H1 (cell line): ENCODE measurements at regions not wholly inside any gene's neighbourhood (a gene's known extent, or its start where the extent isn't known, plus 50 kb on each side); places are given as distances from the start of the nearest gene placed in this dataset.

Experiments used
- CTCF ChIA-PET: fragments of 300-600 bp; sonication (Branson Sonifier 250); formaldehyde crosslinking; loops from one replicate; lab custom pipeline; 2021; ENCODE audit not compliant: partially characterized antibody; lab: Charles Lee
- POLR2A ChIA-PET: fragments of 300-600 bp; sonication (Branson Sonifier 250); formaldehyde crosslinking; loops from one replicate; lab custom pipeline; 2021; ENCODE audit warnings: inconsistent platforms; ENCODE audit not compliant: partially characterized antibody; lab: Charles Lee
- DNase-seq, 2 experiments: peaks; one replicate each; pipeline versions ENCODE4 v3.0.0 to v3.0.0-alpha.2; 2010 to 2022; ENCODE audit warnings: low spot score in 2 of 2, low read depth in 1 of 2, mixed read lengths in 1 of 2
- FAIRE-seq: peaks from 2 replicates; lab custom pipeline; 2011; peaks lifted over from hg19 to GRCh38; lab: Jason Lieb, UNC
- H2AFZ ChIP-seq: 2 replicates; pipeline ENCODE4 v1.8.1; 2012; ENCODE audit warnings: low read length, inconsistent platforms
- H2AK5ac ChIP-seq: 2 replicates; pipeline ENCODE4 v1.6.1; 2013; ENCODE audit warnings: low read depth, low read length
- H2BK120ac ChIP-seq: replicated peaks from 2 replicates; pipeline ENCODE3; 2013; ENCODE audit warnings: low read depth, low read length, inconsistent platforms
- H2BK12ac ChIP-seq: 2 replicates; pipeline ENCODE4 v1.6.1; 2013; ENCODE audit warnings: low read depth, low read length
- H2BK15ac ChIP-seq: 2 replicates; pipeline ENCODE4 v1.6.1; 2013; ENCODE audit warnings: low read length
- H2BK20ac ChIP-seq: 2 replicates; pipeline ENCODE4 v1.6.1; 2013; ENCODE audit warnings: low read length
- H2BK5ac ChIP-seq: 2 replicates; pipeline ENCODE4 v1.6.1; 2013; ENCODE audit warnings: low read depth, low read length
- H3K14ac ChIP-seq: 2 replicates; pipeline ENCODE4 v1.6.1; 2013; ENCODE audit warnings: inconsistent platforms; ENCODE audit not compliant: insufficient read length
- H3K18ac ChIP-seq: 2 replicates; pipeline ENCODE4 v1.6.1; 2013; ENCODE audit warnings: low read length; ENCODE audit errors: extremely low read depth
- H3K23ac ChIP-seq: 2 replicates; pipeline ENCODE4 v1.6.1; 2013; ENCODE audit warnings: inconsistent platforms; ENCODE audit not compliant: insufficient read length
- H3K23me2 ChIP-seq: 2 replicates; pipeline ENCODE4 v1.6.1; 2013; ENCODE audit warnings: low read depth, low read length
- H3K27ac ChIP-seq: 2 replicates; pipeline ENCODE4 v1.6.1; 2011; ENCODE audit warnings: low read depth, low read length, inconsistent platforms
- H3K27me3 ChIP-seq, 4 experiments: replicated peaks in 1 of 4; 1 replicate in 1 of 4; 2 replicates in 3 of 4; pipeline versions ENCODE4 v1.6.1 to v1.8.1; 2011 to 2013; ENCODE audit warnings: low read length in 3 of 4, mild to moderate bottlenecking in 3 of 4, inconsistent platforms in 2 of 4, mixed read lengths in 2 of 4, moderate library complexity in 1 of 4; ENCODE audit not compliant: control insufficient read depth in 3 of 4, insufficient read depth in 3 of 4; ENCODE audit errors: extremely low read depth in 1 of 4
- H3K36me3 ChIP-seq, 4 experiments: 2 replicates each; pipeline versions ENCODE4 v1.6.1 to v1.8.1; 2011 to 2013; ENCODE audit warnings: mild to moderate bottlenecking in 4 of 4, low read length in 3 of 4, moderate library complexity in 2 of 4, control low read depth in 1 of 4, inconsistent platforms in 1 of 4; ENCODE audit not compliant: insufficient read depth in 4 of 4, control insufficient read depth in 2 of 4
- H3K4ac ChIP-seq: replicated peaks from 2 replicates; pipeline ENCODE3; 2013; ENCODE audit warnings: low read length, low read depth, mixed read lengths, inconsistent platforms; ENCODE audit not compliant: insufficient read length
- H3K4me1 ChIP-seq, 4 experiments: replicated peaks in 1 of 4; 1 replicate in 1 of 4; 2 replicates in 3 of 4; pipeline versions ENCODE4 v1.6.1 to v1.8.1; 2011 to 2013; ENCODE audit warnings: low read length in 3 of 4, inconsistent platforms in 2 of 4, mixed read lengths in 1 of 4; ENCODE audit not compliant: insufficient read depth in 4 of 4, control insufficient read depth in 3 of 4
- H3K4me2 ChIP-seq, 2 experiments: 2 replicates each; pipeline versions ENCODE4 v1.6.1 to v1.8.1; 2011 to 2013; ENCODE audit warnings: low read depth in 2 of 2, low read length in 2 of 2, control low read depth in 1 of 2, inconsistent platforms in 1 of 2, mild to moderate bottlenecking in 1 of 2; ENCODE audit not compliant: insufficient read depth in 1 of 2
- H3K4me3 ChIP-seq, 4 experiments: fragments of 200-600, 300-600 bp in 1 of 4; sonication (generic), shearing (Covaris generic), sonication (Bioruptor Twin) in 1 of 4; 2 replicates each; pipeline versions ENCODE4 v1.5.1 to v1.8.1; 2011 to 2016; ENCODE audit warnings: low read length in 4 of 4, low read depth in 3 of 4, control low read depth in 2 of 4, inconsistent platforms in 2 of 4, mild to moderate bottlenecking in 2 of 4, mixed read lengths in 1 of 4, moderate library complexity in 1 of 4; ENCODE audit not compliant: insufficient read depth in 2 of 4; ENCODE audit errors: extremely low read depth in 1 of 4
- H3K56ac ChIP-seq: replicated peaks from 2 replicates; pipeline ENCODE3; 2013; ENCODE audit warnings: low read depth, mild to moderate bottlenecking, mixed read lengths, low read length, inconsistent platforms; ENCODE audit not compliant: insufficient read length
- H3K79me1 ChIP-seq: 2 replicates; pipeline ENCODE4 v1.6.1; 2013; ENCODE audit warnings: low read depth, low read length, control low read depth
- H3K79me2 ChIP-seq, 2 experiments: 2 replicates each; pipeline versions ENCODE4 v1.6.1 to v1.8.1; 2012 to 2013; ENCODE audit warnings: low read length in 2 of 2, mild to moderate bottlenecking in 2 of 2, inconsistent platforms in 1 of 2; ENCODE audit not compliant: insufficient read depth in 2 of 2, control insufficient read depth in 1 of 2
- H3K9ac ChIP-seq, 4 experiments: replicated peaks in 1 of 4; 1 replicate in 1 of 4; 2 replicates in 3 of 4; pipeline versions ENCODE4 v1.6.1 to v1.8.1; 2011 to 2013; ENCODE audit warnings: low read depth in 3 of 4, low read length in 3 of 4, control low read depth in 2 of 4, mild to moderate bottlenecking in 2 of 4, moderate library complexity in 2 of 4, inconsistent platforms in 1 of 4; ENCODE audit errors: extremely low read depth in 1 of 4
- H3K9me3 ChIP-seq, 2 experiments: 2 replicates each; pipeline versions ENCODE4 v1.6.1 to v1.8.1; 2012 to 2013; ENCODE audit warnings: mild to moderate bottlenecking in 2 of 2, moderate library complexity in 2 of 2, control low read depth in 1 of 2, inconsistent platforms in 1 of 2, low read depth in 1 of 2, low read length in 1 of 2, mixed read lengths in 1 of 2; ENCODE audit not compliant: insufficient read depth in 2 of 2
- H4K20me1 ChIP-seq, 2 experiments: replicated peaks in 1 of 2; 2 replicates each; pipeline versions ENCODE3 to v1.8.1; 2011 to 2013; ENCODE audit warnings: inconsistent platforms in 2 of 2, low read length in 2 of 2, mild to moderate bottlenecking in 1 of 2; ENCODE audit not compliant: insufficient read depth in 2 of 2, control insufficient read depth in 1 of 2
- H4K5ac ChIP-seq: 2 replicates; pipeline ENCODE4 v1.6.1; 2013; ENCODE audit warnings: low read length, low read depth, mixed read lengths, inconsistent platforms; ENCODE audit not compliant: insufficient read length
- H4K8ac ChIP-seq: 2 replicates; pipeline ENCODE4 v1.8.0; 2013; ENCODE audit warnings: mild to moderate bottlenecking, moderate library complexity, low read length, inconsistent platforms; ENCODE audit not compliant: insufficient read depth; ENCODE audit errors: extremely low read depth
- H4K91ac ChIP-seq: replicated peaks from 2 replicates; pipeline ENCODE3; 2013; ENCODE audit warnings: low read length, mixed read lengths, inconsistent platforms; ENCODE audit not compliant: insufficient read length
- BACH1 ChIP-seq: IDR thresholded peaks from 2 replicates; pipeline ENCODE4 v1.6.1; 2012; ENCODE audit warnings: low read length, improper control_type of control experiment
- BRCA1 ChIP-seq: IDR thresholded peaks from 2 replicates; pipeline ENCODE4 v1.6.1; 2012; ENCODE audit warnings: low read depth, low read length, improper control_type of control experiment
- CHD2 ChIP-seq: IDR thresholded peaks from 2 replicates; pipeline ENCODE4 v1.6.1; 2012; ENCODE audit warnings: low read length, improper control_type of control experiment
- EZH2 ChIP-seq: fragments of 200-600 bp; sonication (generic); IDR thresholded peaks from 2 replicates; pipeline ENCODE4 v1.7.1; 2012; ENCODE audit warnings: low read depth, mild to moderate bottlenecking, moderate library complexity, low read length, inconsistent platforms; ENCODE audit not compliant: severe bottlenecking
- NANOG ChIP-seq: IDR thresholded peaks from 2 replicates; pipeline ENCODE4 v1.6.1; 2011; ENCODE audit warnings: low read length, low read depth, mild to moderate bottlenecking, inconsistent platforms; ENCODE audit not compliant: insufficient read depth, poor library complexity, severe bottlenecking
- PHF8 ChIP-seq: fragments of 200-600 bp; sonication (generic); conservative IDR thresholded peaks from 2 replicates; pipeline ENCODE4 v1.7.1; 2012; ENCODE audit warnings: low read depth, mild to moderate bottlenecking, inconsistent platforms, low read length, moderate library complexity
- POLR2AphosphoS5 ChIP-seq: IDR thresholded peaks from 2 replicates; pipeline ENCODE4 v1.6.1; 2011; ENCODE audit warnings: low read depth, low read length
- POU5F1 ChIP-seq: IDR thresholded peaks from 2 replicates; pipeline ENCODE4 v1.6.1; 2011; ENCODE audit warnings: low read depth, mild to moderate bottlenecking, low read length, moderate library complexity
- RBBP5 ChIP-seq: IDR thresholded peaks from 2 replicates; pipeline ENCODE4 v1.7.1; 2012; ENCODE audit warnings: low read depth, mild to moderate bottlenecking, inconsistent platforms, low read length, moderate library complexity, borderline replicate concordance
- RNF2 ChIP-seq: fragments of 200-900, 300-1000 bp; sonication (generic); IDR thresholded peaks from 2 replicates; pipeline ENCODE4 v1.7.1; 2016; ENCODE audit warnings: borderline replicate concordance, low read depth, mild to moderate bottlenecking, antibody characterized with exemption, low read length; ENCODE audit not compliant: poor library complexity, severe bottlenecking; ENCODE audit errors: missing control alignments
- SP4 ChIP-seq: IDR thresholded peaks from 2 replicates; pipeline ENCODE4 v1.6.1; 2012; ENCODE audit warnings: low read length, inconsistent platforms
- TEAD4 ChIP-seq: IDR thresholded peaks from 2 replicates; pipeline ENCODE4 v1.6.1; 2012; ENCODE audit warnings: low read depth, low read length, inconsistent platforms, mixed read lengths
- ZNF274 ChIP-seq: IDR thresholded peaks from 2 replicates; pipeline ENCODE4 v1.7.0; 2012; ENCODE audit warnings: low read length, borderline replicate concordance; ENCODE audit errors: extremely low read depth
- WGBS, 2 experiments: shearing (Covaris generic) in 1 of 2; methylation state at CpG; one replicate each; pipeline versions ENCODE4 v1.1.6 to v1.1.7; 2013 to 2015; ENCODE audit warnings: low lambda C conversion rate in 2 of 2, mixed read lengths in 2 of 2, inconsistent platforms in 1 of 2, low coverage in 1 of 2, missing lambda C conversion rate in 1 of 2; ENCODE audit not compliant: insufficient replicate concordance in 2 of 2, insufficient coverage in 1 of 2, insufficient read length in 1 of 2; ENCODE audit errors: extremely low coverage in 1 of 2, missing lambda C conversion rate in 1 of 2; 5-methylcytosine and 5-hydroxymethylcytosine counted together
- TF ChIP-seq, protein P1 (sequence below): IDR thresholded peaks from 2 replicates; pipeline ENCODE4 v1.6.1; 2011; ENCODE audit warnings: low read length, improper control_type of control experiment

DNA sequence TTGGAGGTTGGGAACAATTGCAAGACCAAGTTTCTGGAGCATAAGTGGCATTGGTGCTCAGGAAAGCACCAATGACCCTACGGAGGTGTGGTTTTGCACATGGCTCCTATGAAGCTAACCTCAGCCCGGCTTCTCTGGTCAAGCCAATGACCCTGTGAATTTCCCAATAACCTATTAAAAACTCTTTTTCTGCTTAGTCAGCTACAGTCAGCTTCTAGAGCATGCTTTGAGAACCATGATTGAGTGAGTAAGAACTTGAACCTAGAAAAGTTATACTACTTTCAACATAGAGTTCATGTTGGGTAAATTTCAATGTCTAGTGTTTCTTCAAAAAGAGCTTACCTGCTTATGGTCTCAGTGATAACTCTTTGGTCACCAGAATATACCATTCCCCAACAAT, 163.2 kb downstream of the RSL24D1 start:
- Histone ChIP-seq H2AK5ac (no peak overlapping the region), H3K36me3 (no peaks in the 10 kb centered on the region), H4K91ac (no peak overlapping the region), H2BK120ac (no peak overlapping the region), H4K20me1 (no peaks in the 10 kb centered on the region), H3K23me2 (no peaks in the 10 kb centered on the region), H2BK5ac (no peak overlapping the region), H2BK20ac (no peak overlapping the region), H3K4me1 (no peaks in the 10 kb centered on the region), H3K18ac (no peak overlapping the region), H3K9me3 (peaks cover 34 to 61% of the 10 kb centered on the region in 2 experiments), H3K9ac (no peak overlapping the region), H2AFZ (no peak overlapping the region), H3K79me1 (no peaks in the 10 kb centered on the region), H3K4me2 (no peak overlapping the region), H3K79me2 (no peaks in the 10 kb centered on the region), H3K23ac (no peak overlapping the region), H3K4me3 (no peak overlapping the region), H4K8ac (no peak overlapping the region), H4K5ac (no peak overlapping the region), H3K4ac (no peak overlapping the region), H3K14ac (no peak overlapping the region), H2BK15ac (no peak overlapping the region), H3K27me3 (no peaks in the 10 kb centered on the region), H2BK12ac (no peak overlapping the region), H3K56ac (no peak overlapping the region), H3K27ac (no peak overlapping the region)
- WGBS, 2 experiments, result 80% methylated on average over 2 of the region's 2 CpGs; no CpG with 5 or more reads in 1 of the 2 experiments
- no peak for FAIRE-seq
- ChIA-PET POLR2A (no interaction called here), CTCF (interaction anchor here (0.6 kb wide), 1 partner anchor 75 kb away, joined by 3 read pairs; no protein-coding TSS in a partner anchor)
- DNase-seq, result no peak
- no peak for TF ChIP-seq RNF2
- TF ChIP-seq, protein P1, sequence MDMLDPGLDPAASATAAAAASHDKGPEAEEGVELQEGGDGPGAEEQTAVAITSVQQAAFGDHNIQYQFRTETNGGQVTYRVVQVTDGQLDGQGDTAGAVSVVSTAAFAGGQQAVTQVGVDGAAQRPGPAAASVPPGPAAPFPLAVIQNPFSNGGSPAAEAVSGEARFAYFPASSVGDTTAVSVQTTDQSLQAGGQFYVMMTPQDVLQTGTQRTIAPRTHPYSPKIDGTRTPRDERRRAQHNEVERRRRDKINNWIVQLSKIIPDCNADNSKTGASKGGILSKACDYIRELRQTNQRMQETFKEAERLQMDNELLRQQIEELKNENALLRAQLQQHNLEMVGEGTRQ, result no peak
- no peak for TF ChIP-seq BACH1
- TF ChIP-seq POU5F1, result no peak
- no peak for TF ChIP-seq PHF8
- TF ChIP-seq NANOG, result no peak
- no peak for TF ChIP-seq CHD2
- TF ChIP-seq ZNF274, result no peak
- no peak for TF ChIP-seq EZH2
- no peak for TF ChIP-seq RBBP5
- no peak for TF ChIP-seq SP4
- no peak for TF ChIP-seq TEAD4
- TF ChIP-seq POLR2AphosphoS5, result no peak
- no peak for TF ChIP-seq BRCA1
